SK-N-SH treated with all-trans-retinoic acid at 6 μM for 48 hours (cell line): ENCODE measurements at regions not wholly inside any gene's neighbourhood (a gene's known extent, or its start where the extent isn't known, plus 50 kb on each side); places are given as distances from the start of the nearest gene placed in this dataset.

Experiments used
- ATAC-seq: fragments of 200-7000 bp; cut with Tn5 transposase; 3 replicates; pipeline ENCODE4 v1.9.1; 2020; ENCODE audit warnings: mild to moderate bottlenecking, moderate library complexity
- ARNTL ChIP-seq: fragments of 450-650 bp; formaldehyde crosslinking; IDR thresholded peaks from 2 replicates; pipeline ENCODE4 v1.5.0; 2020; ENCODE audit warnings: low read depth, mild to moderate bottlenecking, moderate library complexity, borderline replicate concordance
- BACH2 ChIP-seq: fragments of 250-450 bp; sonication (Bioruptor Pico); IDR thresholded peaks from 2 replicates; pipeline ENCODE4 v1.9.0; 2021; ENCODE audit warnings: mild to moderate bottlenecking, borderline replicate concordance
- CSDC2 ChIP-seq: fragments of 250-450 bp; sonication (Bioruptor Pico); IDR thresholded peaks from 2 replicates; pipeline ENCODE4 v1.5.0; 2020; ENCODE audit warnings: mild to moderate bottlenecking, moderate library complexity
- ESRRG ChIP-seq: fragments of 250-450 bp; sonication (Bioruptor Pico); IDR thresholded peaks from 2 replicates; pipeline ENCODE4 v1.6.1; 2021; ENCODE audit warnings: mild to moderate bottlenecking
- GLIS3 ChIP-seq: fragments of 250-450 bp; sonication (Bioruptor Pico); IDR thresholded peaks from 2 replicates; pipeline ENCODE4 v1.5.0; 2020; ENCODE audit warnings: mild to moderate bottlenecking, moderate library complexity
- ISL1 ChIP-seq: fragments of 250-450 bp; sonication (Bioruptor Pico); IDR thresholded peaks from 2 replicates; pipeline ENCODE4 v2.1.2; 2022; ENCODE audit warnings: mild to moderate bottlenecking, moderate library complexity
- OSR1 ChIP-seq: fragments of 250-450 bp; sonication (Bioruptor Pico); IDR thresholded peaks from 2 replicates; pipeline ENCODE4 v1.8.0; 2022; ENCODE audit warnings: moderate library complexity, mild to moderate bottlenecking, inconsistent platforms
- PPARA ChIP-seq: fragments of 250-450 bp; sonication (Bioruptor Pico); IDR thresholded peaks from 2 replicates; pipeline ENCODE4 v1.5.0; 2020; ENCODE audit warnings: mild to moderate bottlenecking, borderline replicate concordance
- RARB ChIP-seq: fragments of 250-450 bp; sonication (Bioruptor Pico); IDR thresholded peaks from 2 replicates; pipeline ENCODE4 v1.8.0; 2021; ENCODE audit warnings: mild to moderate bottlenecking, moderate library complexity
- SNAI2 ChIP-seq: fragments of 250-450 bp; sonication (Bioruptor Pico); IDR thresholded peaks from 2 replicates; pipeline ENCODE4 v1.5.0; 2020; ENCODE audit warnings: mild to moderate bottlenecking, moderate library complexity
- TCF4 ChIP-seq: fragments of 250-450 bp; sonication (Bioruptor Pico); IDR thresholded peaks from 2 replicates; pipeline ENCODE4 v1.8.0; 2021; ENCODE audit warnings: mild to moderate bottlenecking, moderate library complexity, borderline replicate concordance
- TOX ChIP-seq: fragments of 250-450 bp; sonication (Bioruptor Pico); IDR thresholded peaks from 2 replicates; pipeline ENCODE4 v1.8.0; 2021; ENCODE audit warnings: mild to moderate bottlenecking, moderate library complexity, borderline replicate concordance
- ZC3H10 ChIP-seq: fragments of 250-450 bp; sonication (Bioruptor Pico); IDR thresholded peaks from 2 replicates; pipeline ENCODE4 v1.5.1; 2021; ENCODE audit warnings: mild to moderate bottlenecking, moderate library complexity
- ZFP3 ChIP-seq: fragments of 250-450 bp; sonication (Bioruptor Pico); IDR thresholded peaks from 2 replicates; pipeline ENCODE4 v1.5.0; 2020; ENCODE audit warnings: mild to moderate bottlenecking, moderate library complexity
- ZFP30 ChIP-seq: fragments of 450-650 bp; formaldehyde crosslinking; IDR thresholded peaks from 2 replicates; pipeline ENCODE4 v1.5.0; 2022; ENCODE audit warnings: mild to moderate bottlenecking, moderate library complexity
- ZNF565 ChIP-seq: fragments of 450-650 bp; formaldehyde crosslinking; conservative IDR thresholded peaks from 2 replicates; pipeline ENCODE4 v1.5.0; 2020; ENCODE audit warnings: low read depth, mild to moderate bottlenecking, moderate library complexity
- ZNF70 ChIP-seq: fragments of 450-650 bp; formaldehyde crosslinking; IDR thresholded peaks from 2 replicates; pipeline ENCODE4 v1.5.0; 2020; ENCODE audit warnings: mild to moderate bottlenecking, moderate library complexity
- ZNF8 ChIP-seq: fragments of 450-650 bp; formaldehyde crosslinking; IDR thresholded peaks from 2 replicates; pipeline ENCODE4 v1.5.0; 2020; ENCODE audit warnings: mild to moderate bottlenecking, moderate library complexity
- TF ChIP-seq, protein P1 (sequence below): fragments of 250-450 bp; sonication (Bioruptor Pico); IDR thresholded peaks from 2 replicates; pipeline ENCODE4 v1.8.0; 2021; ENCODE audit warnings: low read depth, mild to moderate bottlenecking, moderate library complexity, borderline replicate concordance
- TF ChIP-seq, protein P2 (sequence below): fragments of 250-450 bp; sonication (Bioruptor Pico); IDR thresholded peaks from 2 replicates; pipeline ENCODE4 v1.5.1; 2020; ENCODE audit warnings: low read depth, mild to moderate bottlenecking, moderate library complexity
- TF ChIP-seq, protein P3 (sequence below): fragments of 250-450 bp; sonication (Bioruptor Pico); IDR thresholded peaks from 2 replicates; pipeline ENCODE4 v1.8.0; 2020; ENCODE audit warnings: mild to moderate bottlenecking, moderate library complexity, borderline replicate concordance
- TF ChIP-seq, protein P4 (sequence below): fragments of 250-450 bp; sonication (Bioruptor Pico); IDR thresholded peaks from 2 replicates; pipeline ENCODE4 v1.5.1; 2021; ENCODE audit warnings: mild to moderate bottlenecking, moderate library complexity
- TF ChIP-seq, protein P5 (sequence below): fragments of 250-450 bp; sonication (Bioruptor Pico); IDR thresholded peaks from 2 replicates; pipeline ENCODE4 v1.5.0; 2020; ENCODE audit warnings: mild to moderate bottlenecking, moderate library complexity

DNA sequence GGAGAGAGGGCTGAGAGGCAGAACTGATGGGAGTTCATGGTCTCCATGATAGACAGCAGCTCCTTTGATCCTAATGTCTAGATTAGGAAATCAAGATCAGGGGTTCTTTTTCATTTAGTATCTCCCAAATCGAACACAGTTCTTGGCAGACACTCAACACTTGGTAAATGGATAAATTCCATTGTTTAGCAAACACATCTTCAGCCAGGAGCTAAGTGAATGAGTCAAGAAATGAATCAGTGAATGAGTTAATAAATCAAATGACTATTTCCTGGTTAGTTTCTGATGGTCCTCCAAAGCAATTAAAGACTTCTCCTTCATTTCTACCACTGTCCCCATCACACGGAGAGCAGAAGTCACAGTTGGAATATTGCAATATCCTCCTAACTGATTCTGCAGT is 120.0 kb upstream of the SHISA3 start:
- no peak for ATAC-seq
- TF ChIP-seq ISL1 (no peak), ZFP3 (CRISPR knock-in tag) (no peak), PPARA (CRISPR knock-in tag) (no peak), ARNTL (CRISPR knock-in tag) (no peak), ZNF70 (CRISPR knock-in tag) (no peak), TOX (CRISPR knock-in tag) (no peak), ZNF8 (no peak), RARB (CRISPR knock-in tag) (no peak), OSR1 (CRISPR knock-in tag) (no peak), ZNF565 (no peak), ZFP30 (no peak), BACH2 (CRISPR knock-in tag) (no peak), CSDC2 (no peak), ESRRG (no peak)
- TF ChIP-seq, protein P1, sequence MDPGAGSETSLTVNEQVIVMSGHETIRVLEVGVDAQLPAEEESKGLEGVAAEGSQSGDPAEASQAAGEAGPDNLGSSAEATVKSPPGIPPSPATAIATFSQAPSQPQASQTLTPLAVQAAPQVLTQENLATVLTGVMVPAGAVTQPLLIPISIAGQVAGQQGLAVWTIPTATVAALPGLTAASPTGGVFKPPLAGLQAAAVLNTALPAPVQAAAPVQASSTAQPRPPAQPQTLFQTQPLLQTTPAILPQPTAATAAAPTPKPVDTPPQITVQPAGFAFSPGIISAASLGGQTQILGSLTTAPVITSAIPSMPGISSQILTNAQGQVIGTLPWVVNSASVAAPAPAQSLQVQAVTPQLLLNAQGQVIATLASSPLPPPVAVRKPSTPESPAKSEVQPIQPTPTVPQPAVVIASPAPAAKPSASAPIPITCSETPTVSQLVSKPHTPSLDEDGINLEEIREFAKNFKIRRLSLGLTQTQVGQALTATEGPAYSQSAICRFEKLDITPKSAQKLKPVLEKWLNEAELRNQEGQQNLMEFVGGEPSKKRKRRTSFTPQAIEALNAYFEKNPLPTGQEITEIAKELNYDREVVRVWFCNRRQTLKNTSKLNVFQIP (CRISPR knock-in tag): no peak
- TF ChIP-seq, protein P2, sequence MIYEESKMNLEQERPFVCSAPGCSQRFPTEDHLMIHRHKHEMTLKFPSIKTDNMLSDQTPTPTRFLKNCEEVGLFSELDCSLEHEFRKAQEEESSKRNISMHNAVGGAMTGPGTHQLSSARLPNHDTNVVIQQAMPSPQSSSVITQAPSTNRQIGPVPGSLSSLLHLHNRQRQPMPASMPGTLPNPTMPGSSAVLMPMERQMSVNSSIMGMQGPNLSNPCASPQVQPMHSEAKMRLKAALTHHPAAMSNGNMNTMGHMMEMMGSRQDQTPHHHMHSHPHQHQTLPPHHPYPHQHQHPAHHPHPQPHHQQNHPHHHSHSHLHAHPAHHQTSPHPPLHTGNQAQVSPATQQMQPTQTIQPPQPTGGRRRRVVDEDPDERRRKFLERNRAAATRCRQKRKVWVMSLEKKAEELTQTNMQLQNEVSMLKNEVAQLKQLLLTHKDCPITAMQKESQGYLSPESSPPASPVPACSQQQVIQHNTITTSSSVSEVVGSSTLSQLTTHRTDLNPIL (CRISPR knock-in tag): no peak

DNA sequence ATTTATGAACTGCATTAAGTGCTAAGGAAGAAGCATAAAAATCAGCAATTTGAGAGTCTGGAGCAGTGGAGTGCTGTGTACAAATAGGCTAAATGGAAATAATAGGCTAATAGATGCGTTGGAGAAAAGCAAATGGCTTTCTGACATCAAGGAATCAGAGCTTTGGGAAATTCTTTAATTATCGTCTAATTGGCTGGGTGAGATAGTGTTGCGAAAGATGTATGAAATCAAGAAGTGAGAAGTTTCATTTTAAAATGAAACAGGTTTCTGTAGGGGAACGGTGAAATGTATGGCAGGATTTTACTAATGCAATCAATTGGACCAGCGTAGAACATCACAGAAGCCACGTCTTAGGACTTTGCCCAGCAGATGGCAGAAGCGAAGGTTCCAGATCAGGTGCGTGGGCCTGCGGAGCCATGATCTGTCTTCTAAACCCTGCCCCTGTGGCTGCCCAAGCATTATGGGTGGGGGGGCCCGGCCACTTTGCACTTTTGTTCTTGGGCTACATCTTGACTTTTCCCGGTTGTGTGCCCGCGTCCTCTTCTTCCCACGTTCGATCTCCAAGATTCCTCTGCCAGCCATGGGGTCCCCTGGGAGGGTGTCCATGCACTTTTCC is 118.5 kb upstream of the SHISA3 start:
- no peak for ATAC-seq
- TF ChIP-seq ZFP30 (no peak), SNAI2 (CRISPR knock-in tag) (no peak), PPARA (CRISPR knock-in tag) (no peak), ZNF565 (no peak), TCF4 (no peak), ZC3H10 (CRISPR knock-in tag) (no peak), TOX (CRISPR knock-in tag) (no peak), OSR1 (CRISPR knock-in tag) (no peak), ZFP3 (CRISPR knock-in tag) (no peak), GLIS3 (no peak), ESRRG (no peak), ZNF70 (CRISPR knock-in tag) (no peak), RARB (CRISPR knock-in tag) (no peak), ARNTL (CRISPR knock-in tag) (no peak)
- TF ChIP-seq, protein P3, sequence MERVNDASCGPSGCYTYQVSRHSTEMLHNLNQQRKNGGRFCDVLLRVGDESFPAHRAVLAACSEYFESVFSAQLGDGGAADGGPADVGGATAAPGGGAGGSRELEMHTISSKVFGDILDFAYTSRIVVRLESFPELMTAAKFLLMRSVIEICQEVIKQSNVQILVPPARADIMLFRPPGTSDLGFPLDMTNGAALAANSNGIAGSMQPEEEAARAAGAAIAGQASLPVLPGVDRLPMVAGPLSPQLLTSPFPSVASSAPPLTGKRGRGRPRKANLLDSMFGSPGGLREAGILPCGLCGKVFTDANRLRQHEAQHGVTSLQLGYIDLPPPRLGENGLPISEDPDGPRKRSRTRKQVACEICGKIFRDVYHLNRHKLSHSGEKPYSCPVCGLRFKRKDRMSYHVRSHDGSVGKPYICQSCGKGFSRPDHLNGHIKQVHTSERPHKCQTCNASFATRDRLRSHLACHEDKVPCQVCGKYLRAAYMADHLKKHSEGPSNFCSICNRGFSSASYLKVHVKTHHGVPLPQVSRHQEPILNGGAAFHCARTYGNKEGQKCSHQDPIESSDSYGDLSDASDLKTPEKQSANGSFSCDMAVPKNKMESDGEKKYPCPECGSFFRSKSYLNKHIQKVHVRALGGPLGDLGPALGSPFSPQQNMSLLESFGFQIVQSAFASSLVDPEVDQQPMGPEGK (CRISPR knock-in tag): no peak
- TF ChIP-seq, protein P4, sequence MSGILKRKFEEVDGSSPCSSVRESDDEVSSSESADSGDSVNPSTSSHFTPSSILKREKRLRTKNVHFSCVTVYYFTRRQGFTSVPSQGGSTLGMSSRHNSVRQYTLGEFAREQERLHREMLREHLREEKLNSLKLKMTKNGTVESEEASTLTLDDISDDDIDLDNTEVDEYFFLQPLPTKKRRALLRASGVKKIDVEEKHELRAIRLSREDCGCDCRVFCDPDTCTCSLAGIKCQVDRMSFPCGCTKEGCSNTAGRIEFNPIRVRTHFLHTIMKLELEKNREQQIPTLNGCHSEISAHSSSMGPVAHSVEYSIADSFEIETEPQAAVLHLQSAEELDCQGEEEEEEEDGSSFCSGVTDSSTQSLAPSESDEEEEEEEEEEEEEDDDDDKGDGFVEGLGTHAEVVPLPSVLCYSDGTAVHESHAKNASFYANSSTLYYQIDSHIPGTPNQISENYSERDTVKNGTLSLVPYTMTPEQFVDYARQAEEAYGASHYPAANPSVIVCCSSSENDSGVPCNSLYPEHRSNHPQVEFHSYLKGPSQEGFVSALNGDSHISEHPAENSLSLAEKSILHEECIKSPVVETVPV: no peak
- TF ChIP-seq, protein P1 (CRISPR knock-in tag): no peak
- TF ChIP-seq, protein P5, sequence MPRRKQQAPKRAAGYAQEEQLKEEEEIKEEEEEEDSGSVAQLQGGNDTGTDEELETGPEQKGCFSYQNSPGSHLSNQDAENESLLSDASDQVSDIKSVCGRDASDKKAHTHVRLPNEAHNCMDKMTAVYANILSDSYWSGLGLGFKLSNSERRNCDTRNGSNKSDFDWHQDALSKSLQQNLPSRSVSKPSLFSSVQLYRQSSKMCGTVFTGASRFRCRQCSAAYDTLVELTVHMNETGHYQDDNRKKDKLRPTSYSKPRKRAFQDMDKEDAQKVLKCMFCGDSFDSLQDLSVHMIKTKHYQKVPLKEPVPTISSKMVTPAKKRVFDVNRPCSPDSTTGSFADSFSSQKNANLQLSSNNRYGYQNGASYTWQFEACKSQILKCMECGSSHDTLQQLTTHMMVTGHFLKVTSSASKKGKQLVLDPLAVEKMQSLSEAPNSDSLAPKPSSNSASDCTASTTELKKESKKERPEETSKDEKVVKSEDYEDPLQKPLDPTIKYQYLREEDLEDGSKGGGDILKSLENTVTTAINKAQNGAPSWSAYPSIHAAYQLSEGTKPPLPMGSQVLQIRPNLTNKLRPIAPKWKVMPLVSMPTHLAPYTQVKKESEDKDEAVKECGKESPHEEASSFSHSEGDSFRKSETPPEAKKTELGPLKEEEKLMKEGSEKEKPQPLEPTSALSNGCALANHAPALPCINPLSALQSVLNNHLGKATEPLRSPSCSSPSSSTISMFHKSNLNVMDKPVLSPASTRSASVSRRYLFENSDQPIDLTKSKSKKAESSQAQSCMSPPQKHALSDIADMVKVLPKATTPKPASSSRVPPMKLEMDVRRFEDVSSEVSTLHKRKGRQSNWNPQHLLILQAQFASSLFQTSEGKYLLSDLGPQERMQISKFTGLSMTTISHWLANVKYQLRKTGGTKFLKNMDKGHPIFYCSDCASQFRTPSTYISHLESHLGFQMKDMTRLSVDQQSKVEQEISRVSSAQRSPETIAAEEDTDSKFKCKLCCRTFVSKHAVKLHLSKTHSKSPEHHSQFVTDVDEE (CRISPR knock-in tag): no peak
- TF ChIP-seq, protein P2 (CRISPR knock-in tag): no peak
- TF ChIP-seq, all 23 proteins: peak for 0
